ENCODE measurements at regions not wholly inside any gene's neighbourhood (a gene's known extent, or its start where the extent isn't known, plus 50 kb on each side); places are given as distances from the start of the nearest gene placed in this dataset.

DNA sequence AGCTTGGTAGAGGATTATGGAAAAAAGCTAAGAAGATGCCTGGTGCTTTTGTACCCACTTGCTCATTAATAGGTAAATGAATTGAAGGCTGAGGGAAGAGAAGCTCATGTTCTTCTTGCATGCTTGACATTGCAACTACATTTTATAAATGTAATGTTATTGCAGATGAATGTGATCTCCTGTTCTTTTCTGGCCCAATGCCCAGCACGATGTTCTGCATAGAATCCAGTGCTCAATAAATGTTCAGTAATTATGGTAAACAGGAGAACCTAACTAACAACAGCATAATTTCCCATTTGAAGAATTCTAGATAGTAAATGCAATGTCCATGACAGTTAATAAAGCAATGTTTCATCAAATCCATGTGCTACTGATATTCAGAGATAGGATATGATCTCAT is 638.2 kb upstream of the SOX9 start:
- TF ChIP-seq POLR2A (IDR thresholded peaks at IDR 0.05): no peak
- TF ChIP-seq, protein P1, sequence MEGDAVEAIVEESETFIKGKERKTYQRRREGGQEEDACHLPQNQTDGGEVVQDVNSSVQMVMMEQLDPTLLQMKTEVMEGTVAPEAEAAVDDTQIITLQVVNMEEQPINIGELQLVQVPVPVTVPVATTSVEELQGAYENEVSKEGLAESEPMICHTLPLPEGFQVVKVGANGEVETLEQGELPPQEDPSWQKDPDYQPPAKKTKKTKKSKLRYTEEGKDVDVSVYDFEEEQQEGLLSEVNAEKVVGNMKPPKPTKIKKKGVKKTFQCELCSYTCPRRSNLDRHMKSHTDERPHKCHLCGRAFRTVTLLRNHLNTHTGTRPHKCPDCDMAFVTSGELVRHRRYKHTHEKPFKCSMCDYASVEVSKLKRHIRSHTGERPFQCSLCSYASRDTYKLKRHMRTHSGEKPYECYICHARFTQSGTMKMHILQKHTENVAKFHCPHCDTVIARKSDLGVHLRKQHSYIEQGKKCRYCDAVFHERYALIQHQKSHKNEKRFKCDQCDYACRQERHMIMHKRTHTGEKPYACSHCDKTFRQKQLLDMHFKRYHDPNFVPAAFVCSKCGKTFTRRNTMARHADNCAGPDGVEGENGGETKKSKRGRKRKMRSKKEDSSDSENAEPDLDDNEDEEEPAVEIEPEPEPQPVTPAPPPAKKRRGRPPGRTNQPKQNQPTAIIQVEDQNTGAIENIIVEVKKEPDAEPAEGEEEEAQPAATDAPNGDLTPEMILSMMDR (IDR thresholded peaks at IDR 0.05): no peak
- TF ChIP-seq POLR2AphosphoS5 (IDR thresholded peaks at IDR 0.05): no peak
- no peak for TF ChIP-seq EP300 (IDR thresholded peaks at IDR 0.05)
